GM21381 (cell line): ENCODE measurements at regions not wholly inside any gene's neighbourhood (a gene's known extent, or its start where the extent isn't known, plus 50 kb on each side); places are given as distances from the start of the nearest gene placed in this dataset.

ENCODE experiments used
- ATAC-seq: cut with Tn5 transposase; IDR thresholded peaks from one replicate; pipeline ENCODE4 v1.9.1; 2021; ENCODE audit warnings: mild to moderate bottlenecking, moderate library complexity; ENCODE audit not compliant: unreplicated experiment

DNA sequence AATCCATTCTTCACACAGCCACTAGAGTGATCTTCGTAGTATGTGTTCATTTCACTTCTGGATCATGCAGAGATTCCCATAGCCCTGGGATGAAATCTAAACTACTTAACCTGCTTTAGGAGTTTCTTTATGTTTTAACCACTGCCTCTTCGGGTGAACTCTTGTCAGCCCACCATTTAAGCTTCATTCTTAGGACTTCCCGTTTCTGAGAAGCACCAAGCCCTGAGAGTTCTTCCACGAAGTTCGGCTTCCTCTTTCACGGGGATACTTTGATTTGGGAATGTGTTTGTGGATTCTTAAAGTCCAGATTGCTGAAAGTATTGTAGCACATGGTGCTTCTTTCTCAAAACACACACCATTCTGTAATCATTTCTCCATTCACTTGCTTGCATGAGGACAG, 205.0 kb downstream of the UBE2E3 start:
- ATAC-seq: no peak

DNA sequence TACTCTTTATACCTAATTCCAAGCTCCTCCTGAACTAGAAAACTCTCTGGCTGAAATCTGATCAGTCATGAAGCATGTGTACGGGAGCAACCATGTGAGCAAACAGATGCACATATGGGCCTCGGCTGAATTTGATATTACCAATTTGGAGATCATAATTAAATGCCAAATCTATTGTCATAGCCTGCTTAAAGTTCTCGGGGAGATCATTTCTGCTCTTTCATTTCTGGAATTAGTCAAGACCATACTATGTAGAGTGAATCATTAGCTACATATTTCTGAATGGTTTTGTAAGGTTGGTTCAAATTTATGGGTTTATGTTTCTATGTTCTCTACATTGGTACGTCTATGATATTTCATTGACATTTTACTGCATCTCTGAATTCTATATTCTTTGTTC, 205.5 kb downstream of the UBE2E3 start:
- ATAC-seq: no peak

GRCh38 chr2:181188605-181189004, 208.2 kb downstream of the UBE2E3 start:
- no peak for ATAC-seq

GRCh38 chr2:181189951-181190350, 209.5 kb downstream of the UBE2E3 start:
- no peak for ATAC-seq

DNA sequence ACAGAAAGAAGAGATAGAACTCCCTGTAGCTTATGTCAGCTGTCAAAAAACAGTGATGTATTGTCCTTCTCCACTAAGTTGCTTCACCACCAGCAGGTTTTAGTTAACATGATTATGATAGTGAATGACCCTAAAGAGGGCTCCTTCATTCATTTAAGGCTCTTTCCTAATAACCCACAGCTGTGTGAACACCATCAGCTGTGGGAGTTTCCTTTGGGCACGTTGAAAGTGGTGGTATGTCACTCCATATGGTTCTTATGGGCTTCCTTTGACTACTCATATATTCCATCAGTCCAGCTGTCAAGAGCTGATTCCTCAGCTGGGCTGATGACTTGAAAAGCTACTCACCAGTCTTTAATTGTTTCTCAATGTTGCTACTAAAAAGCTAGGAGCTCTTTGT, 210.3 kb downstream of the UBE2E3 start:
- no peak for ATAC-seq

DNA sequence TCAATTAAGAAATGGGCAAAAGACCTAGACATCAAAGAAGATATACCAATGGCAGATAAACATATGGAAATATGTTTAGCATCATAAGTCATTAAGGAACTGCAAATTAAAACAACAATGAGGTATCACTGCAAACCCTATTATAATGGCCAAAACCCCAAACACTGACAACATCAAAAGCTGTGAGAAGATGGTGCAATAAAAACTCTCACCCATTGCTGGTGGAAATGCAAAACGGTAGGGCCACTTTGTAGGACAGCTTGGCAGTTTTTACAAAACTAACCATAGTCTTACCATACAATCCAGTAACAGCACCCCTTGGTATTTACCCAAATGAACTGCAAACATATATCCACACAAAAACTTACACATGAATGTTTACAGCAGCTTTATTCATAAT, 213.1 kb downstream of the UBE2E3 start:
- ATAC-seq: no peak

DNA sequence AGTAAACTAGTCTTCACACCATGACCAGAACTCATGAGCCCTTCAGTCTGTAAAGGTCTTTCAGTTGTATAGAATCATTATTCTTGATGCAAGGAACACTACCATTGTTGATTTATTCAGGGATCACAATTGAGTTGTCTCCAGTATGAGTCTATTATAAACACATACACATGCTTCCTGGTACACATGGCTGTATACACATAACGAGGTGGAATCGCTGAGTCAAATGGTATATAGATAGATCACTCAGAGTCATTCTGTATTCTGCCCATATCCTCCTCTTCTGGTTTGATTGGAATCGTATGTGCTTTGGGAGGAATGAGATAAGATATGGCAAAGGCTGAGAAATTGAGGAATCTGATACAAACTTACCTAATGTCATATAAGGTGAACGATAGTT, 216.0 kb downstream of the UBE2E3 start:
- no peak for ATAC-seq

DNA sequence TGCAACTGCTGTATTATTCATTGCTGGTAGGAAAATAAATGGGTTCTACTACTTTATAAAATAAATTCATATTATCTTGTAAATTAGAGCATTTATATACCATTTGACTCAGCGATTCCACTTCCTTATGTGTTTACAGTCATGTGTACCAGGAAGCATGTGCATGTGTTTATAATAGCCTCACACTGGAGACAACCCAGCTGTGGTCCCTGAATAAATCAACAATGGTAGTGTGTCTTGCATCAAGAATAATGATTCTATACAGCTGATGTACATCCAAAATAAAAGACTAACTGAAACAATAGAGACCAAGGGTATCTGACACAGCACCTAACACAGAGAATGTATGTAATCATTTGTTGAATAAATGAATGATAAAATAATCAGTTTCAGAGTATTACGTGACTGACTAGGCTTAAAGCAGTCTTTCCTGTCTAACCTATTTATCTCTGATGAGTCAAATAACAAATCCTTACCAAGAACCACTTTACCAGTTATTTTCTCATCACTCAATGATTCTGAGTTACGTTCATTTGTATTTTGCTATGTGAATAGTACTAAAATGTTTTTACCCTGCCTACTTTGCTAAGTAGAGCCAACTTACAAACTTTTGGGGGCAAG, 216.8 kb downstream of the UBE2E3 start:
- no peak for ATAC-seq

DNA sequence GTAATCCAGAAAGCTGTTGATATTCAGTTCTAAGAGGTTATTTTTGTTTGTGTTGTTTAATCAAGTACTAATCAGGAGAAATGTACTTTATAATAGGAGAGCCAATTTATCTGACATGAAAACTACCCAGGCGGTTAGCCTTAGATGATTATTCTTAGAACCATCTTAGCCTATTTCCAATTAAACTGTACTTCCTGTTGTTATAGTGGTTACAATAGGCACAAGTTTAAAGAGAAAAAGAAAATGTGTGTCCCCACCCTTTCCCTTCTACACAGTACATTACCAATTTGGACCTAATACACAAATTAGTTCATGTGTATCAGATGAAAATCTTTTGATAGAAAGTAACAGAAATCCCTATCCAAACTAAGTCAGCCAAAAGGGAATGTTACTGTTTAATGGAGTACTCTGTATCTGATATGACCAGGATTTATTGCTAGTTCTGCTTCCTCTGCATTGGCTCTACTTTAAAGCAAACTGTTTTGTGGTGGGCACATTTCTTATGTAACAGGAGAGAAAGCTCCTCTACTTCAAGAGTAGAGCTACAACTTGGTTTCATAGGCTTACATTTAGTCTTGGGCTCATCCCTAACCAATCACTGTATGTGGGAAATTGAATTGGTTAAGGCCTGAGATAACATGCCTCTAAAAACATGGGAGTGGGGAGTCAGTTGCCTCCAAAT, 217.9 kb downstream of the UBE2E3 start:
- ATAC-seq: no peak

- no peak for ATAC-seq
Measured at GRCh38 chr2:181203412-181203811, 223.0 kb downstream of the UBE2E3 start.

- no peak for ATAC-seq
Measured at GRCh38 chr2:181203916-181204315, 223.5 kb downstream of the UBE2E3 start.

DNA sequence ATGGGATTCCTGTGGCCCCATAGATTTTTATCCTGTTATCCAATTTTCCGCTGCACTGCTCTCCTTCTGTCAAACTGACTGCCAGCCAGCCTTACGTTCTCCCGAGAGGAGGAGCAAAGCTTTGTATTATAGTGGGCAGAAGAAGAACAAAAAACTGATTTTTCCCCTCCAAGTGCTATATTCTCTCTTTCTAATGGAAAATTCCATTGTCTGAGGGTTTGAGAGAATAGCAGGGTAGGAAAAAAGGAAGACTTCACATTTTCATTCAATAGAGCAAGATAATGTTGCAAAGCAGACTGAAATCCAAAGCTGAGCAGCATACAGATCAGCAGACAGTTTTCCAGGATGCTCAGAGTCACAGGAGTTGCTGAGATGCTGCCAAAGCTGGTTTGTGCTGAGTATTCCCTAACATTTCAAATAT, 238.0 kb downstream of the UBE2E3 start:
- no peak for ATAC-seq

DNA sequence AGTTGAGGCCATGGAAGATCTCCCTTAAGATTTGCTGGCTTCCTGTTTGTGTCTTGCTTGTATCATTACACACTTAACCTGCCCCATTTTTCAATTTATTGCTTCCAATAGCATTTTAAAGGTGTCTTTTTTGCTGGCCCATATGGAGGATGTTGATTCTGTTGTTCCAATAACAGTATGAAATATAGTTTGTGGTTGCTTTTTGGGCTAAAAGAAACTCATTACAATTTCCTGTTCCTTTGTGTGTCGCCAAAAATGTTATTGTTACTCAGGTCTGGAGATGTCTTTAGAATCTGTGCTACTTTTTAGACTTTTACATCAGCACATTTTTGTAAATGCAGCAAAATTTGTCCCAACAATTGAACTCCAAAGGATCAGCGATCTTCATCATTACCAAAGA, 234.0 kb upstream of the ITGA4 start:
- ATAC-seq: no peak

- no peak for ATAC-seq
Measured at GRCh38 chr2:181224866-181225265, 232.3 kb upstream of the ITGA4 start.

- ATAC-seq: no peak
Measured at GRCh38 chr2:181228661-181229060, 228.5 kb upstream of the ITGA4 start.

DNA sequence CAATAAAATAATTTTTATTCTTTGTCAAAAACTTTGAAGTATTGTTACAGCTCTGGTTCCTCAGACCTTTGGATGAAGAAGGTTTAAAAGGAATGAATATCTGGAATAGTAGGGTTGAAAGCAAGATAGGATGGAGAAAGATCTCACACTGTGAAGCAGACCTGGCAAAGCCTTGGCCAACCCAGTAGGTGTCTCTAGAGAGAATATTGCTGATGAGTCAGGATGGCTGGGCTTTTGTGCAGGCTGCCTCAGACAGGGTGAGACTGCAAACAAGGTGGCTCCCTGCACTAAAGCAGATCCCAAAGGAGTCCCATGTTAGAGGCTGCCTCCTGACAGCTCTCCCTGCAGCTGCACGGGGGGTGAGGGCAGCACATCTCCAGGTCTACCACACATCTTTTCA, 226.0 kb upstream of the ITGA4 start:
- ATAC-seq: no peak

DNA sequence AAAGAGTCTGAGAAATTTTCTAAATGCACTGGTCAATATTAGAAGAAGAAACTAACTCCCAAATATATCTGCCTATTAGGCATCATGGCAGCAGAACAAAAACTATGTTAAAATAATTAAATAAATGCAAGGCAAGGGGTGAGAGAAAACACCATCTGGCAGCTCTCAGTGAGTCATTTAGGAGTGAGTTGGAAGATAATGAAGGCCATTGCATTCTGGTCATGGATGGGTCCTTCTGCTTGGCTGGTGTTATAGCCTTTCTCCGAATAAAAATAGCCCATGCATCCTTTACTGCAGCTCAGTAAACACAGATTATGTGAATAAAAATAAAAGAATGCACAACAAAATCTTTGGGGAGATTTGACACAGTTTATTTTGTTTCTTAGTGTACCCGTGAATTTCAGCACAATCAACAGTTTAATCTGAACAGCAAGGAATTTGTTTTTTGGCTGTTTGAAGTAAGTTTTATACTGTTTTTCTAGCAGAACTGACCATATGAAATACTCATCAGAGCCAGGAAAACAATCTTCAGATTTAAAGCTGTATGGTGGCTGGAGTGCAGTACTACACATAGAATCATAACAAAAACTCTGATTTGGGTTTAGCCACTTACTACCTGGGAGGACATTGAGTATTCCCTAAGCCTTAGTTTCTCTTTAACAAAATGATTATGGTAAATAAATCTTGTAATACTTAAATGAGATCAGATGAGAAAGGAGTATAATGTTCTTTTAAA, 225.1 kb upstream of the ITGA4 start:
- ATAC-seq: no peak

DNA sequence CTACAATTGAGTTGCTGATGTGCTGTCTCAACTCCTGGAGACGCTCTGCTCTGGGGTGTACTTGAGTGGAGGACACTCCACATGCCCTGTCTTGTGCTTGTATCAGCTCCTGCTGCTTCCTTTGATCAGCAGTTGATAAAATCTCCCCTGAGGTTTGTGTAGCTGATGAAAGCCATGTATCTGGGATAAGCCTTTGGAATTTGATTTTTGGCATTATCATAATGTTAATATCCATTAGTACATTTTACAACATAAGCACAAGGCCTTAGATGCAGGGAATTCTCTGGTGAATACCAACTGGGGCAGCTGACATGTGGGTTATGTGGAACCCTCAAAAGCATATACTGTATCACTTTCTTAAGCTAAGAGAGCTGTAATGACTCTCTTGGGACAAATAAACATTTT, 222.7 kb upstream of the ITGA4 start:
- ATAC-seq: no peak

GRCh38 chr2:181235011-181235410, 222.2 kb upstream of the ITGA4 start:
- no peak for ATAC-seq

- peak; percentile 98 for ATAC-seq
Measured at GRCh38 chr2:181235683-181236459, 221.3 kb upstream of the ITGA4 start.

- no peak for ATAC-seq
Measured at GRCh38 chr2:181239201-181239799, 217.9 kb upstream of the ITGA4 start.
